ENCODE measurements at regions not wholly inside any gene's neighbourhood (a gene's known extent, or its start where the extent isn't known, plus 50 kb on each side); places are given as distances from the start of the nearest gene placed in this dataset.

DNA sequence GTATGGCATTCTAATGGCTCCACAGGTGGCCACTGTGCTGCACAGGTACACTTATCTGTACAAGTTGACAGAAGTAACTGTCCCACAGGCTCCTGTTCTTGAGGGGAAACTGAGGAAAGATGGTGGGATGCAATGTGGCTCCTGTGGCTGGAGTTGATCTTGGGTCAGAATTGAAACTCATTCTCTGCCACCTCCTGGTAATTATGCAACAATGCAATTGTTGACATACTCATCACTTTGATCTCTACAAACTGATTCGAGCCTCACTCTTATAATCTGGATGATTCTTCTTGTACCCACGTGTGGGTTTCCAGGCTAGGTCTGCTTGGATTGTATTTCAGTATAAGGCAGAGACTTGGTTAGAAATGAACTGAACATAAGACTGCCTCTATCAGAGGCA, 148.8 kb downstream of the CCNG2 start:
- TF ChIP-seq CTCF (IDR thresholded peaks at IDR 0.05) = no peak
- no peak for TF ChIP-seq POLR2A (IDR thresholded peaks at IDR 0.05)

All from vagina (tissue), 2 donors.